ENCODE measurements at regions not wholly inside any gene's neighbourhood (a gene's known extent, or its start where the extent isn't known, plus 50 kb on each side); places are given as distances from the start of the nearest gene placed in this dataset.
"Not testable (repeated sequence)": the region's sequence is repeated elsewhere in the genome, so short reads cannot be mapped to it uniquely, and the experiment has no call there.

- Mint-ChIP-seq H3K27ac (ENCODE audit: unreplicated experiment) (no peak overlapping the region), H3K4me3 (ENCODE audit: unreplicated experiment) (no peak overlapping the region), H3K27me3 (ENCODE audit: unreplicated experiment) (no peaks in the 10 kb centered on the region), H3K9me3 (ENCODE audit: unreplicated experiment) (peaks cover 63% of the 10 kb centered on the region), H3K36me3 (ENCODE audit: unreplicated experiment) (no peaks in the 10 kb centered on the region), H3K4me1 (ENCODE audit: unreplicated experiment) (no peaks in the 10 kb centered on the region)
- no peak for DNase-seq (ENCODE audit: extremely low spot score, unreplicated experiment)
- TF ChIP-seq CTCF (IDR thresholded peaks at IDR 0.05) = no peak
Measured at GRCh38 chr20:29119141-29119540, 2138.3 kb upstream of the DEFB115 start.

- not testable (repeated sequence) for H3K36me3 Mint-ChIP-seq (ENCODE audit: unreplicated experiment); DNase-seq (ENCODE audit: extremely low spot score, unreplicated experiment); H3K4me3 Mint-ChIP-seq (ENCODE audit: unreplicated experiment); H3K4me1 Mint-ChIP-seq (ENCODE audit: unreplicated experiment); H3K27ac Mint-ChIP-seq (ENCODE audit: unreplicated experiment); H3K27me3 Mint-ChIP-seq (ENCODE audit: unreplicated experiment)
- peaks cover 68% of the 10 kb centered on the region for H3K9me3 Mint-ChIP-seq (ENCODE audit: unreplicated experiment)
Measured at GRCh38 chr20:29119684-29120083, 2137.8 kb upstream of the DEFB115 start.

GRCh38 chr20:29120088-29120487, 2137.4 kb upstream of the DEFB115 start:
- H3K9me3 Mint-ChIP-seq (ENCODE audit: unreplicated experiment) = peaks cover 72% of the 10 kb centered on the region
- not testable (repeated sequence) for H3K4me1 Mint-ChIP-seq (ENCODE audit: unreplicated experiment); H3K27ac Mint-ChIP-seq (ENCODE audit: unreplicated experiment); H3K27me3 Mint-ChIP-seq (ENCODE audit: unreplicated experiment); DNase-seq (ENCODE audit: extremely low spot score, unreplicated experiment); H3K4me3 Mint-ChIP-seq (ENCODE audit: unreplicated experiment); H3K36me3 Mint-ChIP-seq (ENCODE audit: unreplicated experiment)

GRCh38 chr20:29120575-29120974, 2136.9 kb upstream of the DEFB115 start:
- not testable (repeated sequence) for DNase-seq (ENCODE audit: extremely low spot score, unreplicated experiment); H3K27ac Mint-ChIP-seq (ENCODE audit: unreplicated experiment); H3K36me3 Mint-ChIP-seq (ENCODE audit: unreplicated experiment); H3K4me1 Mint-ChIP-seq (ENCODE audit: unreplicated experiment); H3K27me3 Mint-ChIP-seq (ENCODE audit: unreplicated experiment); H3K4me3 Mint-ChIP-seq (ENCODE audit: unreplicated experiment)
- H3K9me3 Mint-ChIP-seq (ENCODE audit: unreplicated experiment) = peaks cover 73% of the 10 kb centered on the region

- H3K36me3 Mint-ChIP-seq (ENCODE audit: unreplicated experiment); DNase-seq (ENCODE audit: extremely low spot score, unreplicated experiment); H3K4me3 Mint-ChIP-seq (ENCODE audit: unreplicated experiment); H3K27ac Mint-ChIP-seq (ENCODE audit: unreplicated experiment); H3K27me3 Mint-ChIP-seq (ENCODE audit: unreplicated experiment); H3K4me1 Mint-ChIP-seq (ENCODE audit: unreplicated experiment): not testable (repeated sequence)
- peaks cover 56% of the 10 kb centered on the region for H3K9me3 Mint-ChIP-seq (ENCODE audit: unreplicated experiment)
Measured at GRCh38 chr20:29122784-29123183, 2134.7 kb upstream of the DEFB115 start.

- Mint-ChIP-seq H3K27ac (ENCODE audit: unreplicated experiment) (no peak overlapping the region), H3K9me3 (ENCODE audit: unreplicated experiment) (peaks cover 53% of the 10 kb centered on the region), H3K4me1 (ENCODE audit: unreplicated experiment) (no peaks in the 10 kb centered on the region), H3K36me3 (ENCODE audit: unreplicated experiment) (no peaks in the 10 kb centered on the region), H3K27me3 (ENCODE audit: unreplicated experiment) (no peaks in the 10 kb centered on the region), H3K4me3 (ENCODE audit: unreplicated experiment) (no peak overlapping the region)
- TF ChIP-seq CTCF (IDR thresholded peaks at IDR 0.05) = no peak
- DNase-seq (ENCODE audit: extremely low spot score, unreplicated experiment) = no peak
Measured at GRCh38 chr20:29123861-29124260, 2133.6 kb upstream of the DEFB115 start.

Data from osteocyte (in vitro differentiated cells).